Endodermal cell (in vitro differentiated cells): ENCODE measurements at regions not wholly inside any gene's neighbourhood (a gene's known extent, or its start where the extent isn't known, plus 50 kb on each side); places are given as distances from the start of the nearest gene placed in this dataset.

Experiments used
- DNase-seq: peaks from one replicate; pipeline ENCODE4 v3.0.0-alpha.2; 2017
- H3K27ac ChIP-seq: 2 replicates; pipeline ENCODE4 v1.5.1; 2013; ENCODE audit warnings: mild to moderate bottlenecking, low read depth, low read length, moderate library complexity
- H3K27me3 ChIP-seq: 2 replicates; pipeline ENCODE4 v1.6.1; 2013; ENCODE audit warnings: mild to moderate bottlenecking, low read length, moderate library complexity; ENCODE audit not compliant: insufficient read depth, control insufficient read depth, poor library complexity, severe bottlenecking
- H3K36me3 ChIP-seq: 2 replicates; pipeline ENCODE4 v1.7.0; 2013; ENCODE audit warnings: mild to moderate bottlenecking, low read length, moderate library complexity; ENCODE audit not compliant: control insufficient read depth, insufficient read depth
- H3K4me1 ChIP-seq: one replicate; pipeline ENCODE4 v1.7.0; 2013; ENCODE audit warnings: low read length; ENCODE audit not compliant: control insufficient read depth, insufficient read depth
- H3K4me3 ChIP-seq: 2 replicates; pipeline ENCODE4 v1.5.1; 2013; ENCODE audit warnings: mild to moderate bottlenecking, low read length, moderate library complexity
- H3K9ac ChIP-seq: 2 replicates; pipeline ENCODE4 v1.6.1; 2013; ENCODE audit warnings: mild to moderate bottlenecking, low read length, moderate library complexity; ENCODE audit not compliant: poor library complexity, severe bottlenecking; ENCODE audit errors: extremely low read depth
- H3K9me3 ChIP-seq: 2 replicates; pipeline ENCODE4 v1.6.1; 2013; ENCODE audit warnings: mild to moderate bottlenecking, low read length, moderate library complexity; ENCODE audit not compliant: control insufficient read depth
- H3K27ac Mint-ChIP-seq: 2 replicates; pipeline ENCODE4 v1.8.0; 2020; ENCODE audit warnings: mixed read lengths
- H3K27me3 Mint-ChIP-seq: 2 replicates; pipeline ENCODE4 v1.8.0; 2021; ENCODE audit warnings: mild to moderate bottlenecking, mixed read lengths; ENCODE audit not compliant: insufficient read depth
- H3K36me3 Mint-ChIP-seq: 2 replicates; pipeline ENCODE4 v1.8.0; 2020; ENCODE audit warnings: low read depth, mixed read lengths
- H3K4me1 Mint-ChIP-seq: 2 replicates; pipeline ENCODE4 v1.8.0; 2020; ENCODE audit warnings: mixed read lengths
- H3K4me3 Mint-ChIP-seq: 2 replicates; pipeline ENCODE4 v1.8.0; 2020; ENCODE audit warnings: mild to moderate bottlenecking, moderate library complexity, mixed read lengths
- H3K9me3 Mint-ChIP-seq: 2 replicates; pipeline ENCODE4 v1.8.0; 2020; ENCODE audit warnings: mild to moderate bottlenecking, mixed read lengths
- CTCF ChIP-seq: fragments of 200-600 bp; sonication (generic); conservative IDR thresholded peaks from 2 replicates; pipeline ENCODE4 v1.5.0; 2021; ENCODE audit warnings: antibody characterized with exemption, mild to moderate bottlenecking
- WGBS, 2 experiments: methylation state at CpG; one replicate each; pipeline versions ENCODE4 v1.1.5 to v1.1.7; 2013; ENCODE audit warnings: missing lambda C conversion rate in 2 of 2, mixed read lengths in 1 of 2; ENCODE audit not compliant: insufficient coverage in 1 of 2, insufficient read length in 1 of 2; 5-methylcytosine and 5-hydroxymethylcytosine counted together

DNA sequence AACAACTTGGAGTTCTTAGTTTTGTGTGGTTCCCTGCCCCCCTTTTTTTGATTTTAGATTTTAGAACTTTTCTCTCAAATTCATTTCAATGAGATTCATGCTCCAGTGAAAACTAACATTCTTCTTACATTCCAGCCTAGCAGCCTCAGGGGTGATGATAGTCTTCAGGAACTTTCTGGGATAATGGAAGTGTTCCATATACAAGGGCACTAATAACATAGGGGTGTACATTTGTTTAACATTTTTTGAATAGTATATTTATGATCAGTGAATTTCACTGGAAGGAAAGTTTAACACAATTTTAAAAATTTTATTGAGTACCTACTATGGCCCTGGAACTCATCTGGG, 61.4 kb upstream of the ZNF648 start:
- Mint-ChIP-seq H3K9me3 (no peaks in the 10 kb centered on the region), H3K36me3 (no peaks in the 10 kb centered on the region), H3K4me3 (no peak overlapping the region), H3K27me3 (no peaks in the 10 kb centered on the region), H3K27ac (no peak overlapping the region), H3K4me1 (peaks cover 1% of the 10 kb centered on the region)
- Histone ChIP-seq H3K4me1 (no peaks in the 10 kb centered on the region), H3K4me3 (no peak overlapping the region), H3K27me3 (no peaks in the 10 kb centered on the region), H3K9ac (no peak overlapping the region), H3K9me3 (no peaks in the 10 kb centered on the region), H3K36me3 (no peaks in the 10 kb centered on the region), H3K27ac (no peak overlapping the region)
- TF ChIP-seq CTCF: no peak
- DNase-seq: no peak

- Mint-ChIP-seq H3K27me3 (no peaks in the 10 kb centered on the region), H3K4me3 (no peak overlapping the region), H3K4me1 (peaks cover 1% of the 10 kb centered on the region), H3K27ac (no peak overlapping the region), H3K9me3 (no peaks in the 10 kb centered on the region), H3K36me3 (no peaks in the 10 kb centered on the region)
- H3K4me1 ChIP-seq: no peaks in the 10 kb centered on the region
- H3K9ac ChIP-seq: no peak overlapping the region
- 93% methylated on average over 1 of the region's 1 CpG; no CpG with 5 or more reads in 1 of the 2 experiments for WGBS, 2 experiments
- H3K27ac ChIP-seq: no peak overlapping the region
- no peak for TF ChIP-seq CTCF
- H3K9me3 ChIP-seq: no peaks in the 10 kb centered on the region
- no peaks in the 10 kb centered on the region for H3K36me3 ChIP-seq
- H3K27me3 ChIP-seq: no peaks in the 10 kb centered on the region
- no peak for DNase-seq
- no peak overlapping the region for H3K4me3 ChIP-seq
Observed at GRCh38 chr1:182122256-182122912, 60.9 kb upstream of the ZNF648 start.

GRCh38 chr1:182121787-182122186, 60.3 kb upstream of the ZNF648 start:
- H3K4me1 Mint-ChIP-seq: peaks cover 1% of the 10 kb centered on the region
- H3K4me3 ChIP-seq: no peak overlapping the region
- no peaks in the 10 kb centered on the region for H3K36me3 Mint-ChIP-seq
- H3K9me3 Mint-ChIP-seq: no peaks in the 10 kb centered on the region
- no peak overlapping the region for H3K9ac ChIP-seq
- no peak for TF ChIP-seq CTCF
- WGBS, 2 experiments: 85% methylated on average over 2 of the region's 2 CpGs; no CpG with 5 or more reads in 1 of the 2 experiments
- no peaks in the 10 kb centered on the region for H3K4me1 ChIP-seq
- no peaks in the 10 kb centered on the region for H3K9me3 ChIP-seq
- H3K27me3 ChIP-seq: no peaks in the 10 kb centered on the region
- no peak overlapping the region for H3K27ac ChIP-seq
- no peaks in the 10 kb centered on the region for H3K36me3 ChIP-seq
- DNase-seq: no peak
- no peak overlapping the region for H3K27ac Mint-ChIP-seq
- no peaks in the 10 kb centered on the region for H3K27me3 Mint-ChIP-seq
- H3K4me3 Mint-ChIP-seq: no peak overlapping the region
